Pons (tissue), 1 donor: ENCODE measurements at regions not wholly inside any gene's neighbourhood (a gene's known extent, or its start where the extent isn't known, plus 50 kb on each side); places are given as distances from the start of the nearest gene placed in this dataset.
A peak's percentile ranks its signal among the peaks of the same experiment; 100 is the strongest.
"Not testable (repeated sequence)": the region's sequence is repeated elsewhere in the genome, so short reads cannot be mapped to it uniquely, and the experiment has no call there.

Experiments
- DNase-seq: peaks from one replicate; pipeline ENCODE4 v3.0.0-alpha.2; 2016; ENCODE audit warnings: low spot score

- DNase-seq, result no peak
These were observed 54.4 kb upstream of the IQCM start for GRCh38 chr4:149870008-149870407.

GRCh38 chr4:149881744-149882143, 66.1 kb upstream of the IQCM start:
- no peak for DNase-seq

GRCh38 chr4:149882251-149882650, 66.6 kb upstream of the IQCM start:
- DNase-seq, result no peak

DNA sequence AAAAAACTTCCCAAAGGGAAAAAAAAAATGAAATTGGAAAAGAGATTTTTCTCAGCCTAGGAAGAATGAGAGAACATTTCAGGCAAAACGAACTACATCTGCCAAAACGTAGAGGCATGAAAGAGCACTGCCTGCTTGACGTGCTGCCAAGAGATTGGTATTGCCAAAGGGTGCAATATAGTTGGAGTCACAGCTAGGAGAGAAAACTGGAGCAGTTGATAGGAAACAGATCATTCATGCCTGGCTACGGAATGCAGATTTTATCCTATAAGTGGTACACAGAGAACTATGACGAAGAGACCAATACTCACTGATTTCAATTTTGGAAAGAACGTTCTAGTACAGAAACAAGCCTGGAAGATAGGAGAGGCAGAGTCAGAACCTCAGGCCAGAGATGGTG, 68.4 kb upstream of the IQCM start:
- DNase-seq, result peak; percentile 40

- DNase-seq, result no peak
These were observed 69.0 kb upstream of the IQCM start for GRCh38 chr4:149884529-149885181.

DNA sequence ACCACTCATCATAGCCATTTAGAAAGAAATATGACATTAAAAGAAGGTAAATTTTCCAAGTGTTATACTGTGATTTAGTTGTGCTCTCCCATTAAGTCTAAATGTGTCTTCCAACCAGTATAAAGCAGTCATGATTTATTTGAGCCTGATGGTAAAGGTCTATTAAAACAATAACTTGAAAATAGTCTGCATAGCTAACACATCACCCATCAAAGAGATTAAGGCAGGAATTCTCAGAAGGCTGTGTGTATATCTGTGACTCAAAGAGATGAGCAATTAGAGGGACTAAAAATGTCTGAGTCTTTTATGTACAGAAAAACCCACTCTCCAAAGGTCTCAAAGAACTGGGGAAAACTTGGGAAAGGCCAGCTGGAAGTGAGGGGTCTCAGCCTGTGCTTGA, 70.3 kb upstream of the IQCM start:
- no peak for DNase-seq

DNA sequence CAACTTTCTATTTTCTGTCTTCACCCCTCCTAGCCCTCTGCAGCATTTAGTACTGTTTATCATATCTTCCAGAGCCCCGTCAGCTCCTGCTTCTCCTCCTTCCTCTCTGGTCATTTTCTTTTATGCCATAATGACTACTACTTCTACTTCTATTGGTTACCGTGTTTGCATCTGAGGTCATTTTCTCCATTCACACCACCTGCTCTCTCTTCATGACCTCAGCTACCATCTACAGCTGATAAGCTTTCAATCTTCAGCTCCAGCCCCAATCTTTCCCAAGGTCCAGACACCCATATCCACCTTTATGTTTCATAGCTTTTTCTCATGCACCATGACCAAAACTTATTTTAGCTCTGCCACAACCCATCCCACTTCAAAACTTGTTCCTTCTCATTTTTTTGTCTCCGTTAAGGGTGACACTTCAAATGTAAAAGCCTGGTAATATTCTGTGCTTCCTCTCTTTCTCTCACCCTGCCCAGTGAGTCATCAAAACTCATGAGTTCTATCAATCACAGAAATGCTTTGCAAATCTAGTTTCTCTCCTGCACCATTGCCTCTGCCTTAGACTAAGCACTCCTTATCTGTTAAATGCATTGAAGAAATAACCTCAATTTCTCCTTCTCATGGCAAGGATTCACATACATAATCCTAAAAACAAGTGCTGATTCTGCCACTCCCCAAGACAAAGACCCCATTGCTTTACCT, 71.3 kb upstream of the IQCM start:
- no peak for DNase-seq

GRCh38 chr4:149889991-149890390, 74.3 kb upstream of the IQCM start:
- DNase-seq, result no peak

- DNase-seq, result no peak
These were observed 74.9 kb upstream of the IQCM start for GRCh38 chr4:149890531-149890930.

GRCh38 chr4:149891426-149891825, 75.8 kb upstream of the IQCM start:
- DNase-seq, result no peak

DNA sequence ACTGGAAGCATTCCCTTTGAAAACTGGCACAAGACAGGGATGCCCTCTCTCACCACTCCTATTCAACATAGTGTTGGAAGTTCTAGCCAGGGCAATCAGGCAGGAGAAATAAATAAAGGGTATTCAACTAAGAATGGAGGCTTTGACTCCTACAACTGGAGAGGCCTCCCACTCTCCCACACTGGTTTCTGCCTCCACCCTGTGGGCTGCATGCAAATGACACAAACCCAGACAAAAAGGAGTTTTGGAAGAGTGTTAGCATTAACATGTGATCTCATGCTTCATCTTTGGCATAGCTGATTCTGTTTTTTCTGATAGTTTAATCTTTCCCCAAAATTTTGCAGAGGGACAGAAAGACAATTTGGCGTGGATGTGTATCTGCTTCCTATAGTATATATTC, 80.8 kb upstream of the IQCM start:
- DNase-seq, result peak; percentile 44

DNA sequence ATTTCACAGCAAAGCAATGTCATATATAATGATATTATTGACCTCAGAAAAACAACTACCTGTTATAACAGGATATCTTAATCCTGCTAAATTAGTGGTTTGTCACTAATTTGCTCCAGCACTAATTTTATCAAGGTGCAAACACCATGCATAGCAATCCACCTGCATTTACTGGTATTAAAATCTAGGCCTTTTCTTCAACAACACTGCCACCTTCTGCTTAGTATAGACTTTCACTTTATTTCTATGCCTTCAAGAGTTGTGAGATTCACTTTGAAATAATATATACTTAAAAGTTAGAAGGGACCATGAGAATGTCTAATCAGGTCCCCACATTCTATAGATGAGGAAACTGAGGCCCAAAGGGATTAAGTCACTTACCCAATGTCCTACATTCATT, 82.1 kb upstream of the IQCM start:
- peak; percentile 19 for DNase-seq

- no peak for DNase-seq
These were observed 85.5 kb upstream of the IQCM start for GRCh38 chr4:149901128-149901527.

DNA sequence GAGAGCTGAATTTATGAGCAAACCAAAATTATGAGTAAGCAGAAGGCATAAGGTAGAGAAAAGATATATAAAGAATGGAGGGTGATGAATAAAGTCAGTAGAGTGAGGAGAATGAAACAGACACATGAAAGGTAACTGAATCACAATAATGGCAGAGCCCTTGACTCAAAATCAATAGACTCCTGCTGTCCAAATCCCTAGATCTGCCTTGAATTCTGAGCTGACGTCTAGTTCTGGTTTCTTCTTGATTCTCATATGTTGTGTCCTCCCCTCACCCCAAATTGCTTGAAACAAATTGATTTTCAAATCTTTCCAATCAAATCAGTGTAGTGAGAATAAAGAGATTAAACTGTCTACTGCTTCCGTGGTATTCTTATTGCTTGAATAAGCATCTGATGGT, 86.6 kb upstream of the IQCM start:
- DNase-seq, result no peak

DNA sequence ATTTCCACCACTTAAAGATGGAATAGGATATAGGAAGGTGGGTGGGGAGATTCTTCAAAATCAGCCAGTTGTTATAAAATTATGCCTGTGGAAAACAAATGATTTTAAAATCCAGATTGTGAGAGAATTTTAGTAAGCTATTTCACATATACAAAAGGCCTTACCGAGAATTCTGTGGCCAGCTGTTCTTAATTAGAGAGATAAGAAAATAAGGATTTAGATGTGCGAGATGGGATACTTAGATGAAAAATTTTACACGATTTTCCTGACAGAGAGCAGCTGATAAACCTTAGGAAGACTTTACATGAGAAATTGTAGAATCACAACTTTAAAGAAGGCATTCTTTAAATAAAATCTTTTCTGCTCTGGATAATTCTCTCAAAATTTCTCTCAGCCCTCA, 94.5 kb upstream of the IQCM start:
- DNase-seq, result no peak

GRCh38 chr4:149910604-149911350, 95.1 kb upstream of the IQCM start:
- DNase-seq, result no peak

- no peak for DNase-seq
These were observed 95.7 kb upstream of the IQCM start for GRCh38 chr4:149911354-149911753.

- no peak for DNase-seq
These were observed 96.4 kb upstream of the IQCM start for GRCh38 chr4:149912000-149912399.

GRCh38 chr4:149914119-149915115, 98.8 kb upstream of the IQCM start:
- peak; percentile 17 for DNase-seq

DNA sequence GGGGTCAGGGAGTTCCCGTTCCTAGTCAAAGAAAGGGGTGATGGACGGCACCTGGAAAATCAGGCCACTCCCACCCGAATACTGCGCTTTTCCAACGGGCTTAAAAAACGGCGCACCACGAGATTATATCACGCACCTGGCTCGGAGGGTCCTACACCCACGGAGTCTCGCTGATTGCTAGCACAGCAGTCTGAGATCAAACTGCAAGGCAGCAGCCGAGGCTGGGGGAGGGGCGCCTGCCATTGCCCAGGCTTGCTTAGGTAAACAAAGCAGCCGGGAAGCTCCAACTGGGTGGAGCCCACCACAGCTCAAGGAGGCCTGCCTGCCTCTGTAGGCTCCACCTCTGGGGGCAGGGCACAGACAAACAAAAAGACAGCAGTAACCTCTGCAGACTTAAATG, 100.1 kb upstream of the IQCM start:
- not testable (repeated sequence) for DNase-seq

DNA sequence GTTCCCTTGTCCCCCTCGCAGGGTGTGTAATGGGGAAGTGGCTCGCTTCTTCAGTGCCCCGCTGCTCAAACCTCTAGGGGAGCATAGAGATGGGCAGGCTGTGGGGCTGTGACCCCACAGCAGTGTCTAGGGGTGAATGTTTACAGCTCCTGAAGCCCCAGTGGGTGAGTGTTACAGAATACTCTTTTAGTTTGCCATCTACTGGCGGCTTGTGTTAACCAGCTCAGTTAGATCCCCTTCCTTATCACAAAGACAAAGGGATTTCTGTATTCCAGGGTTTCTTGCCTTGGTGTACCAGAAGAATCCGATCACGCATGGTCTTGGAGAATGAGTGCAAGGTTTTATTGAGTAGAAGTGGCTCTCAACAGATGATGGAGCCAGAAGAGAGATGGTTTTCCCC, 108.1 kb upstream of the IQCM start:
- no peak for DNase-seq

- no peak for DNase-seq
These were observed 111.9 kb upstream of the IQCM start for GRCh38 chr4:149927514-149927913.
